ENCODE measurements at regions not wholly inside any gene's neighbourhood (a gene's known extent, or its start where the extent isn't known, plus 50 kb on each side); places are given as distances from the start of the nearest gene placed in this dataset.

GRCh38 chr16:86798247-86799041 is 220.1 kb downstream of the FOXL1 start:
- TF ChIP-seq CTCF (conservative IDR thresholded peaks at IDR 0.05; ENCODE audit: low read length) (no peak), EZH2phosphoT487 (IDR thresholded peaks at IDR 0.05; ENCODE audit: borderline replicate concordance, low read depth, low read length) (no peak)

Measured in OCI-LY7 (cell line).